Common myeloid progenitor, CD34-positive (primary cell): ENCODE measurements at regions not wholly inside any gene's neighbourhood (a gene's known extent, or its start where the extent isn't known, plus 50 kb on each side); places are given as distances from the start of the nearest gene placed in this dataset.
A peak's percentile ranks its signal among the peaks of the same experiment; 100 is the strongest.
"Not testable (repeated sequence)": the region's sequence is repeated elsewhere in the genome, so short reads cannot be mapped to it uniquely, and the experiment has no call there.

ENCODE experiments used
- CTCF ChIA-PET: fragments of 350-600 bp; sonication (Branson Sonifier 250); formaldehyde crosslinking; loops from one replicate; lab custom pipeline; 2021; ENCODE audit warnings: antibody characterized with exemption; lab: Charles Lee
- POLR2A ChIA-PET: fragments of 350-600 bp; sonication (Branson Sonifier 250); formaldehyde crosslinking; loops from one replicate; lab custom pipeline; 2021; ENCODE audit warnings: antibody characterized with exemption; lab: Charles Lee
- DNase-seq, 3 donors: peaks; one replicate each; pipeline versions ENCODE4 v3.0.0 to v3.0.0-alpha.2; 2013
- H3K27ac ChIP-seq, 2 experiments: 1 replicate in 1 of 2; 2 replicates in 1 of 2; pipeline ENCODE4 v1.7.0; 2013; ENCODE audit warnings: inconsistent platforms in 2 of 2, low read length in 2 of 2, mild to moderate bottlenecking in 2 of 2, low read depth in 1 of 2, moderate library complexity in 1 of 2; ENCODE audit not compliant: severe bottlenecking in 2 of 2, insufficient read depth in 1 of 2, poor library complexity in 1 of 2
- H3K27me3 ChIP-seq, 5 experiments: replicated peaks in 2 of 5; 1 replicate in 3 of 5; 2 replicates in 2 of 5; pipeline versions ENCODE4 v1.6.1 to v1.7.0; 2013; ENCODE audit warnings: low read length in 4 of 5, mild to moderate bottlenecking in 2 of 5, moderate library complexity in 2 of 5, inconsistent platforms in 1 of 5; ENCODE audit not compliant: insufficient read depth in 5 of 5, control insufficient read depth in 4 of 5
- H3K36me3 ChIP-seq, 4 experiments: 1 replicate in 2 of 4; 2 replicates in 2 of 4; pipeline versions ENCODE4 v1.6.1 to v1.7.0; 2013; ENCODE audit warnings: low read length in 3 of 4, control low read depth in 1 of 4, mild to moderate bottlenecking in 1 of 4; ENCODE audit not compliant: control insufficient read depth in 4 of 4, insufficient read depth in 4 of 4
- H3K4me1 ChIP-seq, 4 experiments: 1 replicate in 3 of 4; 2 replicates in 1 of 4; pipeline versions ENCODE4 v1.6.1 to v1.7.1; 2013; ENCODE audit warnings: low read length in 3 of 4, mild to moderate bottlenecking in 3 of 4, control low read depth in 1 of 4, inconsistent platforms in 1 of 4, moderate library complexity in 1 of 4; ENCODE audit not compliant: control insufficient read depth in 4 of 4, insufficient read depth in 4 of 4; ENCODE audit errors: control extremely low read depth in 1 of 4
- H3K4me3 ChIP-seq, 7 experiments: 1 replicate in 4 of 7; 2 replicates in 3 of 7; pipeline versions ENCODE4 v1.5.1 to v1.7.0; 2013; ENCODE audit warnings: mild to moderate bottlenecking in 7 of 7, low read length in 6 of 7, moderate library complexity in 6 of 7, inconsistent platforms in 2 of 7, low read depth in 2 of 7, control low read depth in 1 of 7; ENCODE audit not compliant: insufficient read depth in 4 of 7, control insufficient read depth in 1 of 7; ENCODE audit errors: extremely low read depth in 1 of 7
- H3K9me3 ChIP-seq, 5 experiments: 1 replicate in 4 of 5; 2 replicates in 1 of 5; pipeline versions ENCODE4 v1.6.1 to v1.7.1; 2013; ENCODE audit warnings: low read length in 4 of 5, mild to moderate bottlenecking in 2 of 5, inconsistent platforms in 1 of 5, low read depth in 1 of 5, moderate library complexity in 1 of 5; ENCODE audit not compliant: control insufficient read depth in 4 of 5, insufficient read depth in 2 of 5; ENCODE audit errors: control extremely low read depth in 1 of 5
- WGBS: methylation state at CpG from one replicate; pipeline ENCODE4 v1.1.5; 2013; ENCODE audit not compliant: insufficient coverage; 5-methylcytosine and 5-hydroxymethylcytosine counted together

DNA sequence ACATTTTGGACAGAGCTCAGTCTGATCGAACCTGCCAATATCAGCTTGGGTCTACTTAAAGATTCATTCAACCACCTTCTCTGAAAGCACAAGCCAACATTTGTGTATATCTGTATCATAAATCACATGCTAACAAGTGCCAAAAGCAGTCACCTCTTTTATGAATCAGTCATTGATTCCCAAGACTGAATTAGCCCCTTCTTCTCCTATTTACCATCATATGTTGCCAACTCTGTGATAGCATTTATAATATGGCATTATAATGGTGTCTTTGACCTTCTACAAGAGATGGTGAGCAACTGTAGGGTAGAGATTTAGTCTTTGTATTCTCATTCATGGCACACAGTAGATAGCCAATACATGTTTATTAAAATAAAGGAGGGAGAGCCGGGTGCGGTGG lies 61.4 kb downstream of the DDX53 start:
- ChIA-PET CTCF (no interaction called here), POLR2A (no interaction called here)
- Histone ChIP-seq H3K27me3 (no peaks in the 10 kb centered on the region), H3K36me3 (no peaks in the 10 kb centered on the region), H3K27ac (no peak overlapping the region), H3K4me3 (no peak overlapping the region), H3K4me1 (no peaks in the 10 kb centered on the region), H3K9me3 (no peaks in the 10 kb centered on the region)
- no peak for DNase-seq
- 91% methylated on average over 3 of the region's 3 CpGs for WGBS

DNA sequence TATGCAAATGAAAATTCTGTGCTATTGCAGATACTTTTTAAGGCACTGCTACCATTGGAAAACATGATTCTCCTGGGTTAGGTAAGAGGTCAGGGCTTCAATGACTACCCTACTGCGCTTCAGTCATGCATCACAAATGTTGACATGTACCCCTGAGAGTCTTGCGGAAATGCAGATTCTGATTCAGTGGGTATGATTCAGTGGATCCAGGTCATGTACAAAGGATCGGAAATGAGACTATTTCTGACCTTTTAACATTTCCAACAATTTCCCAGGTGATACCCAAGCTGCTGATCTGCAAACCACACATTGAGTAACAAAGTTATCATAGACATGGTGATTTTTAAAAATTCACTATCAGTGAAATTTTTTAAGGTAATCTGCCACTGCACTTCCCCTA lies 62.6 kb downstream of the DDX53 start:
- POLR2A ChIA-PET, result no interaction called here
- Histone ChIP-seq H3K27ac (no peak overlapping the region), H3K9me3 (no peaks in the 10 kb centered on the region), H3K4me1 (no peaks in the 10 kb centered on the region), H3K36me3 (no peaks in the 10 kb centered on the region), H3K4me3 (no peak overlapping the region), H3K27me3 (no peaks in the 10 kb centered on the region)
- CTCF ChIA-PET, result no interaction called here
- 100% methylated on average over 1 of the region's 3 CpGs for WGBS
- no peak for DNase-seq

- DNase-seq, result no peak
- H3K27me3 ChIP-seq, result no peaks in the 10 kb centered on the region
- H3K4me3 ChIP-seq, result no peak overlapping the region
- ChIA-PET POLR2A (no interaction called here), CTCF (no interaction called here)
- H3K27ac ChIP-seq, result no peak overlapping the region
- no peaks in the 10 kb centered on the region for H3K4me1 ChIP-seq
- no CpG with 5 or more reads among the region's 5 CpGs for WGBS
- no peaks in the 10 kb centered on the region for H3K36me3 ChIP-seq
- H3K9me3 ChIP-seq, result peaks cover 0 to 6% (median 0%) of the 10 kb centered on the region in 5 experiments
Measured at GRCh38 chrX:23066588-23067281, 67.0 kb downstream of the DDX53 start.

GRCh38 chrX:23075461-23075860 lies 75.7 kb downstream of the DDX53 start:
- H3K27me3 ChIP-seq, H3K27ac ChIP-seq, POLR2A ChIA-PET, H3K36me3 ChIP-seq, H3K4me1 ChIP-seq, CTCF ChIA-PET, H3K9me3 ChIP-seq, H3K4me3 ChIP-seq: not testable (repeated sequence)
- peak in 1 of 3 donors; percentile 0 for DNase-seq
- WGBS, result 96% methylated on average over 21 of the region's 21 CpGs

GRCh38 chrX:23079347-23079746 lies 79.6 kb downstream of the DDX53 start:
- POLR2A ChIA-PET, result no interaction called here

GRCh38 chrX:23100826-23101225 lies 101.1 kb downstream of the DDX53 start:
- Histone ChIP-seq H3K27me3 (no peaks in the 10 kb centered on the region), H3K9me3 (no peaks in the 10 kb centered on the region), H3K36me3 (no peaks in the 10 kb centered on the region), H3K27ac (no peak overlapping the region), H3K4me1 (no peaks in the 10 kb centered on the region), H3K4me3 (no peak overlapping the region)
- DNase-seq, result no peak
- POLR2A ChIA-PET, result no interaction called here
- CTCF ChIA-PET, result no interaction called here
- WGBS, result no CpG with 5 or more reads among the region's 6 CpGs

More at GRCh38 chrX:23079347-23079746, 79.6 kb downstream of the DDX53 start:
- Histone ChIP-seq H3K4me1 (no peaks in the 10 kb centered on the region), H3K9me3 (no peaks in the 10 kb centered on the region), H3K27ac (no peak overlapping the region), H3K36me3 (no peaks in the 10 kb centered on the region), H3K4me3 (no peak overlapping the region), H3K27me3 (no peaks in the 10 kb centered on the region)
- DNase-seq, result no peak
- 86% methylated on average over 1 of the region's 1 CpG for WGBS
- CTCF ChIA-PET, result interaction anchor here (0.5 kb wide), 1 partner anchor 355 kb away, joined by 3 read pairs; no protein-coding TSS in a partner anchor

- WGBS, result 73% methylated on average over 2 of the region's 4 CpGs
- no peak for DNase-seq
- Histone ChIP-seq H3K9me3 (no peaks in the 10 kb centered on the region), H3K27ac (no peak overlapping the region), H3K4me1 (no peaks in the 10 kb centered on the region), H3K4me3 (no peak overlapping the region), H3K36me3 (no peaks in the 10 kb centered on the region), H3K27me3 (no peaks in the 10 kb centered on the region)
- POLR2A ChIA-PET, result no interaction called here
- CTCF ChIA-PET, result no interaction called here
Measured at GRCh38 chrX:23103546-23103945, 103.8 kb downstream of the DDX53 start.
